PC-9 (cell line): ENCODE measurements at regions not wholly inside any gene's neighbourhood (a gene's known extent, or its start where the extent isn't known, plus 50 kb on each side); places are given as distances from the start of the nearest gene placed in this dataset.

ENCODE experiments used
- BruUV-seq: library from RNA; stranded (reverse); fragments of 400-500 nt; replicated peaks from 2 replicates; lab custom pipeline; 2021; lab: Mats Ljungman, UMichigan
- CTCF ChIA-PET: fragments of 300-600 bp; sonication (Branson Sonifier 250); formaldehyde crosslinking; loops from one replicate; lab custom pipeline; 2022; ENCODE audit warnings: antibody characterized with exemption; lab: Charles Lee
- POLR2A ChIA-PET: fragments of 300-600 bp; sonication (Branson Sonifier 250); formaldehyde crosslinking; loops from one replicate; lab custom pipeline; 2022; ENCODE audit warnings: antibody characterized with exemption; ENCODE audit not compliant: unreplicated experiment; lab: Charles Lee
- DNase-seq, 2 experiments: peaks; one replicate each; pipeline versions ENCODE4 v3.0.0 to v3.0.0-alpha.2; 2015 to 2022; ENCODE audit warnings: mixed read lengths in 1 of 2
- H2AFZ ChIP-seq: fragments of 200-600 bp; sonication (generic); 2 replicates; pipeline ENCODE4 v1.8.1; 2017; ENCODE audit warnings: antibody characterized with exemption
- H3F3A ChIP-seq: fragments of 200-600 bp; sonication (generic); 2 replicates; pipeline ENCODE4 v1.8.1; 2017; ENCODE audit warnings: antibody characterized with exemption, mild to moderate bottlenecking, low read depth; ENCODE audit not compliant: insufficient read depth
- H3K27ac ChIP-seq: fragments of 200-600 bp; sonication (generic); 2 replicates; pipeline ENCODE4 v1.6.1; 2016; ENCODE audit warnings: mixed run types
- H3K27me3 ChIP-seq: fragments of 200-600 bp; sonication (generic); 2 replicates; pipeline ENCODE4 v1.6.1; 2016; ENCODE audit warnings: low read depth, mixed run types; ENCODE audit not compliant: insufficient read depth
- H3K36me3 ChIP-seq: fragments of 200-600 bp; sonication (generic); 2 replicates; pipeline ENCODE4 v1.6.1; 2016; ENCODE audit warnings: low read depth, mixed run types
- H3K4me1 ChIP-seq: fragments of 200-600 bp; sonication (generic); replicated peaks from 2 replicates; pipeline ENCODE4 v1.6.1; 2016; ENCODE audit warnings: mixed run types; ENCODE audit not compliant: insufficient read depth
- H3K4me2 ChIP-seq: fragments of 200-600 bp; sonication (generic); 2 replicates; pipeline ENCODE4 v1.6.1; 2017; ENCODE audit warnings: mixed run types
- H3K4me3 ChIP-seq: fragments of 200-600 bp; sonication (generic); 2 replicates; pipeline ENCODE4 v1.6.1; 2016; ENCODE audit warnings: mixed run types
- H3K79me2 ChIP-seq: fragments of 200-600 bp; sonication (generic); 2 replicates; pipeline ENCODE4 v1.6.1; 2017; ENCODE audit warnings: low read depth, mixed run types
- H3K9me2 ChIP-seq: fragments of 200-600 bp; sonication (generic); 2 replicates; pipeline ENCODE4 v1.8.1; 2017; ENCODE audit warnings: mild to moderate bottlenecking; ENCODE audit not compliant: insufficient read depth
- H3K9me3 ChIP-seq: fragments of 200-600 bp; sonication (generic); 2 replicates; pipeline ENCODE4 v1.8.1; 2016; ENCODE audit warnings: low read depth; ENCODE audit not compliant: insufficient read depth
- H4K20me1 ChIP-seq: fragments of 200-600 bp; sonication (generic); 2 replicates; pipeline ENCODE4 v1.8.1; 2017; ENCODE audit not compliant: insufficient read depth
- EZH2 ChIP-seq: fragments of 200-600 bp; sonication (generic); IDR thresholded peaks from 2 replicates; pipeline ENCODE4 v1.8.0; 2017; ENCODE audit warnings: antibody characterized with exemption, low read depth
- intact Hi-C: fragments of 100-400 bp; cut with micrococcal nuclease; formaldehyde crosslinking; loops from one replicate; pipeline ENCODE4 v1.10.0; 2022; ENCODE audit not compliant: unreplicated experiment
- TF ChIP-seq, protein P1 (sequence below): fragments of 200-600 bp; sonication (generic); conservative IDR thresholded peaks from 2 replicates; pipeline ENCODE4 v1.6.1; 2017; ENCODE audit warnings: mixed run types, antibody characterized with exemption, mild to moderate bottlenecking, moderate library complexity

DNA sequence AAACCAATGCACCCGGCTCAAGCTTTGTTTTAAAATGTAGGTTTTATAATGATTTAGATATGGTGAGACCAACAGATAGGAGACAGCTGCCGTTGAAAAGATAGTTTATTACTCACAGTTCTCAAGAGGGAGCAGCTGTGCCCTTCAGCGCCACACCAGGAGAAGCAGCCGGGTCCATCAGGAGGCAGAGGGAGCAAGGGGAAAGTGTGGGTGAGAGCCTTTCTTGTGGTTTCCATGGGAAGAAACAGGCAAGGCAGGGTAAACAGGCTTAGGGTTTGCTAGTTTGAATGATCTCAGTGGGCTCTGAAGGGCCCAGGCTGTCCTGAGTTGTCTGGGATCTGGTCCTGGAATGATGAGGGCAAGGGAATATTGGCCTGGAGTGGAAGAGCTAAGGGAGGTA, 117.7 kb upstream of the PLCB4 start:
- no peaks in the 10 kb centered on the region for H4K20me1 ChIP-seq
- H3K79me2 ChIP-seq, result no peaks in the 10 kb centered on the region
- no peaks in the 10 kb centered on the region for H3K9me3 ChIP-seq
- H3F3A ChIP-seq, result no peaks in the 10 kb centered on the region
- H3K4me1 ChIP-seq, result no peaks in the 10 kb centered on the region
- no peak overlapping the region for H3K4me2 ChIP-seq
- H3K9me2 ChIP-seq, result no peaks in the 10 kb centered on the region
- no peak overlapping the region for H2AFZ ChIP-seq
- BruUV-seq, result no TSS peak
- TF ChIP-seq, protein P1, sequence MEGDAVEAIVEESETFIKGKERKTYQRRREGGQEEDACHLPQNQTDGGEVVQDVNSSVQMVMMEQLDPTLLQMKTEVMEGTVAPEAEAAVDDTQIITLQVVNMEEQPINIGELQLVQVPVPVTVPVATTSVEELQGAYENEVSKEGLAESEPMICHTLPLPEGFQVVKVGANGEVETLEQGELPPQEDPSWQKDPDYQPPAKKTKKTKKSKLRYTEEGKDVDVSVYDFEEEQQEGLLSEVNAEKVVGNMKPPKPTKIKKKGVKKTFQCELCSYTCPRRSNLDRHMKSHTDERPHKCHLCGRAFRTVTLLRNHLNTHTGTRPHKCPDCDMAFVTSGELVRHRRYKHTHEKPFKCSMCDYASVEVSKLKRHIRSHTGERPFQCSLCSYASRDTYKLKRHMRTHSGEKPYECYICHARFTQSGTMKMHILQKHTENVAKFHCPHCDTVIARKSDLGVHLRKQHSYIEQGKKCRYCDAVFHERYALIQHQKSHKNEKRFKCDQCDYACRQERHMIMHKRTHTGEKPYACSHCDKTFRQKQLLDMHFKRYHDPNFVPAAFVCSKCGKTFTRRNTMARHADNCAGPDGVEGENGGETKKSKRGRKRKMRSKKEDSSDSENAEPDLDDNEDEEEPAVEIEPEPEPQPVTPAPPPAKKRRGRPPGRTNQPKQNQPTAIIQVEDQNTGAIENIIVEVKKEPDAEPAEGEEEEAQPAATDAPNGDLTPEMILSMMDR, result no peak
- TF ChIP-seq EZH2, result no peak
- no peaks in the 10 kb centered on the region for H3K36me3 ChIP-seq
- intact Hi-C loops, result no loop called here
- no peak for DNase-seq
- ChIA-PET CTCF (no interaction called here), POLR2A (no interaction called here)
- H3K27me3 ChIP-seq, result no peaks in the 10 kb centered on the region; the same call in 1 of the 2 replicates
- H3K4me3 ChIP-seq, result no peak overlapping the region
- no peak overlapping the region for H3K27ac ChIP-seq

DNA sequence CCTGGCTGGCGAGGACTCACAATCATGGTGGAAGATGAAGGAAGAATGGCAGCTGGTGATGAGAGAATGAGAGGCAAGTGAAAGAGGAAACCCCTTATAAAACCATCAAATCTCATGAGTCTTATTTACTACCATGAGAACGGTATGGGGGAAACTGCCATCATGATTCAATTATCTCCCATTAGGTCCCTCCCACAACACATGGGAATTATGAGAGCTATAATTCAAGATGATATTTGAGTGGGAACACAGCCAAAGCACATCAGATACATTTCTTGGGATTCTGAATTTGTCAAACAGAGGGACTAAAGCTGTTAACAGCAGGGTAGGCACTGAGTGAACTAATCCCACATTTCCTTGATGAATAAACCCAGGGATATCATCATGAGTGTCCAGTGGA, 116.2 kb upstream of the PLCB4 start:
- no peaks in the 10 kb centered on the region; the same call in 1 of the 2 replicates for H3K27me3 ChIP-seq
- H3K27ac ChIP-seq, result no peak overlapping the region
- ChIA-PET CTCF (no interaction called here), POLR2A (no interaction called here)
- BruUV-seq, result no TSS peak
- H3K79me2 ChIP-seq, result no peaks in the 10 kb centered on the region
- no peaks in the 10 kb centered on the region for H3F3A ChIP-seq
- no peaks in the 10 kb centered on the region for H3K9me3 ChIP-seq
- DNase-seq, result no peak
- no peaks in the 10 kb centered on the region for H4K20me1 ChIP-seq
- no peak overlapping the region for H2AFZ ChIP-seq
- intact Hi-C loops, result no loop called here
- H3K36me3 ChIP-seq, result no peaks in the 10 kb centered on the region
- H3K4me3 ChIP-seq, result no peak overlapping the region
- no peak for TF ChIP-seq EZH2
- TF ChIP-seq, protein P1, result no peak
- H3K9me2 ChIP-seq, result no peaks in the 10 kb centered on the region
- H3K4me2 ChIP-seq, result no peak overlapping the region
- H3K4me1 ChIP-seq, result no peaks in the 10 kb centered on the region

DNA sequence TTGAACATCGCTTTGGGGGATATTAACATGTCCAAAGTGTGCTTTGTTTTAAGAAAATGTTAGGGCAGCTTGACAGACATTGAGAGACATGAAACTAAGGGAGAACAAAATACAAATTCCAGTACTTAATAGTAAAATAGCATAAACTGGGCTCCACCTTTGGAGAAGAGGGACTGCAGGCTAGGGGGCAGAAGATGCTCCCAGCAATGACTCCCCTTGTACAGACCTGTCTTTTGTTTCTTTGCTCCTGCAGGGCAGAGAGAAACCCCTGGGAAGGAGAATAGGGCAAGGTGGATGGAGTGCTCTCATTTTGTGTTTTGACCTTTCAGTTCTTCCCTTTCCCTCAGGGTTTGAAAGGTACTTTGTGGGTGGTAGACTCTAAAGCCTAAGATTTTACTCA, 115.6 kb upstream of the PLCB4 start:
- intact Hi-C loops, result no loop called here
- Histone ChIP-seq H3K36me3 (no peaks in the 10 kb centered on the region), H3K9me3 (no peaks in the 10 kb centered on the region), H3K27me3 (no peaks in the 10 kb centered on the region), H3K9me2 (no peaks in the 10 kb centered on the region), H3K4me1 (no peaks in the 10 kb centered on the region), H2AFZ (no peak overlapping the region), H3K79me2 (no peaks in the 10 kb centered on the region), H3K4me2 (no peak overlapping the region), H3K4me3 (no peak overlapping the region), H4K20me1 (no peaks in the 10 kb centered on the region), H3F3A (no peaks in the 10 kb centered on the region), H3K27ac (no peak overlapping the region)
- ChIA-PET CTCF (no interaction called here), POLR2A (no interaction called here)
- TF ChIP-seq, protein P1, result no peak
- no peak for DNase-seq
- no TSS peak for BruUV-seq
